Heart left ventricle (tissue), 13 donors: ENCODE measurements at regions not wholly inside any gene's neighbourhood (a gene's known extent, or its start where the extent isn't known, plus 50 kb on each side); places are given as distances from the start of the nearest gene placed in this dataset.

Experiments
- POLR2A ChIP-seq, 2 donors: fragments of 450-650 bp; IDR thresholded peaks; one replicate each; pipeline ENCODE4 v1.6.1; 2017; ENCODE audit warnings: antibody characterized with exemption in 2 of 2, mild to moderate bottlenecking in 2 of 2, moderate library complexity in 2 of 2
- TF ChIP-seq, protein P1 (sequence below), 12 donors: fragments of 200-600 bp; sonication (generic) in 4 of 12; IDR thresholded peaks; one replicate each; pipeline versions ENCODE4 v1.5.0 to v1.8.0; 2018 to 2022; ENCODE audit warnings: antibody characterized with exemption in 12 of 12, mild to moderate bottlenecking in 5 of 12
- donor health status: ischemic (EF 13 %, LVEDD 7.1; RV severe dilation, severe dysfunction).
- donor health status: DM: no; HTN: yes; CAD: no.
- donor health status: DM: no; HTN: no; CAD: no.
- donor health status: ischemic (EF 25% LVEDD 6.9; RV normal size, moderate dysfunction).
- donor health status: ischemic (EF 25% LVEDD 5.7; RV mildly dilated, moderate dysfunction).
- donor health status: ischemic (EF 35%, LVEDD 5.7; RV mildly dilated, moderate dysfunction).
- donor health status: nonischemic (EF 11% LVEDD 7.7; RV severe dilation, severe dysfunction).
- donor health status: DM: yes; HTN: yes; CAD: no.
- donor health status: PGD.
- donor health status: ischemic (EF 29% LVEDD 5.4; RV normal size, mild dysfunction).
- donor health status: nonischemic (EF 23%, LVEDD 6.1; RV moderate dilation, normal function).

DNA sequence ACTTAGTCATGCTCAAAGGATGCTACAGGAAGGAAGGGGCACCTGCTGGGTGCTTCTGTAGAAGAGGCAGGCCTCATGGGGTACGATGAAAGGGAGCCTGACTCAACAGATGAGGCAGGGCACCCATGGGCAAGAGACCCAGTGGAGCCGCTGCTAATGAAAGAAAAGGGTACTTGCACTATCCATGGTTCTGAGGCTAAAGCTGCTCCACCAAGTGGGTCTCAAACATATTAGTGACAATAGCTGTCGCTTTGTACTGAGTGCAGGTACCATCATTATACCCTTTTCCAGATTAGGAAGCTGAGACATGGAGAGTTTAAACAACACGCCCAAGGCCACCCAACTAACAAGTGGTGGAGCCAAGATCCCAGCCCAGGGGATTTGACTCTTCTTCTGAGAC lies 127.5 kb upstream of the SERPIND1 start:
- TF ChIP-seq, protein P1, sequence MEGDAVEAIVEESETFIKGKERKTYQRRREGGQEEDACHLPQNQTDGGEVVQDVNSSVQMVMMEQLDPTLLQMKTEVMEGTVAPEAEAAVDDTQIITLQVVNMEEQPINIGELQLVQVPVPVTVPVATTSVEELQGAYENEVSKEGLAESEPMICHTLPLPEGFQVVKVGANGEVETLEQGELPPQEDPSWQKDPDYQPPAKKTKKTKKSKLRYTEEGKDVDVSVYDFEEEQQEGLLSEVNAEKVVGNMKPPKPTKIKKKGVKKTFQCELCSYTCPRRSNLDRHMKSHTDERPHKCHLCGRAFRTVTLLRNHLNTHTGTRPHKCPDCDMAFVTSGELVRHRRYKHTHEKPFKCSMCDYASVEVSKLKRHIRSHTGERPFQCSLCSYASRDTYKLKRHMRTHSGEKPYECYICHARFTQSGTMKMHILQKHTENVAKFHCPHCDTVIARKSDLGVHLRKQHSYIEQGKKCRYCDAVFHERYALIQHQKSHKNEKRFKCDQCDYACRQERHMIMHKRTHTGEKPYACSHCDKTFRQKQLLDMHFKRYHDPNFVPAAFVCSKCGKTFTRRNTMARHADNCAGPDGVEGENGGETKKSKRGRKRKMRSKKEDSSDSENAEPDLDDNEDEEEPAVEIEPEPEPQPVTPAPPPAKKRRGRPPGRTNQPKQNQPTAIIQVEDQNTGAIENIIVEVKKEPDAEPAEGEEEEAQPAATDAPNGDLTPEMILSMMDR (IDR thresholded peaks at IDR 0.05), result no peak
- no peak for TF ChIP-seq POLR2A (IDR thresholded peaks at IDR 0.05)
